Pancreas (tissue), 10 donors: ENCODE measurements at regions not wholly inside any gene's neighbourhood (a gene's known extent, or its start where the extent isn't known, plus 50 kb on each side); places are given as distances from the start of the nearest gene placed in this dataset.

Experiments used
- ATAC-seq, 4 donors: fragments of 200-7000 bp; cut with Tn5 transposase; one replicate each; pipeline versions ENCODE4 v1.8.0 to v1.9.1; 2020; ENCODE audit warnings: mild to moderate bottlenecking in 4 of 4, moderate library complexity in 4 of 4
- DNase-seq, 6 donors: peaks; one replicate each; pipeline ENCODE4 v3.0.0-alpha.2; 2020
- FAIRE-seq: peaks from 2 replicates; lab custom pipeline; 2012; peaks lifted over from hg19 to GRCh38; lab: Jason Lieb, UNC
- H3K27ac ChIP-seq, 4 donors: fragments of 200-600 bp; sonication (generic); 1 replicate in 3 of 4; 2 replicates in 1 of 4; pipeline versions ENCODE4 v1.5.0 to v1.8.0; 2020
- H3K27me3 ChIP-seq, 4 donors: fragments of 200-600 bp; one replicate each; pipeline ENCODE4 v1.8.0; 2021
- H3K36me3 ChIP-seq, 3 donors: fragments of 200-600 bp; sonication (generic) in 1 of 3; one replicate each; pipeline versions ENCODE4 v1.5.0 to v1.8.0; 2020 to 2021
- H3K4me1 ChIP-seq, 3 donors: fragments of 200-600 bp; one replicate each; pipeline ENCODE4 v1.8.0; 2021
- H3K4me3 ChIP-seq, 4 donors: fragments of 200-600 bp; sonication (generic) in 2 of 4; one replicate each; pipeline versions ENCODE4 v1.5.0 to v1.8.0; 2020 to 2021
- H3K9me3 ChIP-seq, 4 donors: fragments of 200-600 bp; one replicate each; pipeline ENCODE4 v1.8.0; 2021
- WGBS, 2 donors: extraction: QIAGEN DNeasy Blood & Tissue Kit; methylation state at CpG; one replicate each; pipeline ENCODE4 v1.1.7; 2013; 5-methylcytosine and 5-hydroxymethylcytosine counted together
- intact Hi-C, 3 donors: fragments of 100-400 bp; cut with DNase I; formaldehyde crosslinking; loops; one replicate each; pipeline versions ENCODE4 v1.11.1 to v1.14.2; 2022
- TF ChIP-seq, protein P1 (sequence below), 4 donors: fragments of 200-600 bp; sonication (generic) in 3 of 4; IDR thresholded peaks; one replicate each; pipeline versions ENCODE4 v1.5.0 to v1.8.0; 2021; ENCODE audit warnings: antibody characterized with exemption in 4 of 4
- donor health status: healthy with polysubstance abuse.
- donor health status: DM: no; HTN: no; CAD: no; lungs with moderate emphysema.
- donor health status: DM: no; HTN: no; CAD: no.
- donor health status: control.
- donor health status: control.
- donor health status: Bipolar disorder and iron deficiency.
- donor health status: DM: yes; HTN: yes; CAD: no.
- donor health status: DM: no; HTN: no; CAD: no.
- donor health status: DM: no; HTN: no; CAD: no.
- donor health status: DM: yes; HTN: yes; CAD: no.

DNA sequence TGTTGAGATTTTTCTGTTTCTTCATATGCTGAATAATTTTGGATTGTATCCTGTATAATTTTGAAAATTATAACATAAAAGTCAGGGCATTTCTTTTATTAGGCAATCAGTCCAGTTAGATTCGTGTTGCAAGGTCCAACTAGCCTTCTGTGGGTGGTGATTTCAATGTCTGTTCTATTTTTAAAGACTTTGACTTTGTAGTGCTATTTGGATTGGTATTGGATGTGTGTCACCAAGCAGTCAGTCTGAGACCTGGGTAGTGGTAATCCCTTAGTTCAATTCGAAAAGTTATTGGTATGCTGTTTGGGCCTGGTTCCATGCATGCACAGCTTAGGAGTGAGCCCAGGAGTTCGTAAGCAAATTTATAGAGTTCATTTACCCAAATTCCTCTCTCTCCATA lies 82.2 kb downstream of the EPDR1 start:
- no peak for ATAC-seq
- Histone ChIP-seq H3K27ac (no peak overlapping the region), H3K27me3 (no peaks in the 10 kb centered on the region), H3K36me3 (no peaks in the 10 kb centered on the region), H3K4me1 (no peaks in the 10 kb centered on the region), H3K9me3 (no peaks in the 10 kb centered on the region), H3K4me3 (no peak overlapping the region)
- no peak for FAIRE-seq
- intact Hi-C loops, result no loop called here
- TF ChIP-seq, protein P1, sequence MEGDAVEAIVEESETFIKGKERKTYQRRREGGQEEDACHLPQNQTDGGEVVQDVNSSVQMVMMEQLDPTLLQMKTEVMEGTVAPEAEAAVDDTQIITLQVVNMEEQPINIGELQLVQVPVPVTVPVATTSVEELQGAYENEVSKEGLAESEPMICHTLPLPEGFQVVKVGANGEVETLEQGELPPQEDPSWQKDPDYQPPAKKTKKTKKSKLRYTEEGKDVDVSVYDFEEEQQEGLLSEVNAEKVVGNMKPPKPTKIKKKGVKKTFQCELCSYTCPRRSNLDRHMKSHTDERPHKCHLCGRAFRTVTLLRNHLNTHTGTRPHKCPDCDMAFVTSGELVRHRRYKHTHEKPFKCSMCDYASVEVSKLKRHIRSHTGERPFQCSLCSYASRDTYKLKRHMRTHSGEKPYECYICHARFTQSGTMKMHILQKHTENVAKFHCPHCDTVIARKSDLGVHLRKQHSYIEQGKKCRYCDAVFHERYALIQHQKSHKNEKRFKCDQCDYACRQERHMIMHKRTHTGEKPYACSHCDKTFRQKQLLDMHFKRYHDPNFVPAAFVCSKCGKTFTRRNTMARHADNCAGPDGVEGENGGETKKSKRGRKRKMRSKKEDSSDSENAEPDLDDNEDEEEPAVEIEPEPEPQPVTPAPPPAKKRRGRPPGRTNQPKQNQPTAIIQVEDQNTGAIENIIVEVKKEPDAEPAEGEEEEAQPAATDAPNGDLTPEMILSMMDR (IDR thresholded peaks at IDR 0.05), result no peak
- DNase-seq, result no peak
- 65 to 74% methylated on average over 3 of the region's 3 CpGs for WGBS, 2 donors

DNA sequence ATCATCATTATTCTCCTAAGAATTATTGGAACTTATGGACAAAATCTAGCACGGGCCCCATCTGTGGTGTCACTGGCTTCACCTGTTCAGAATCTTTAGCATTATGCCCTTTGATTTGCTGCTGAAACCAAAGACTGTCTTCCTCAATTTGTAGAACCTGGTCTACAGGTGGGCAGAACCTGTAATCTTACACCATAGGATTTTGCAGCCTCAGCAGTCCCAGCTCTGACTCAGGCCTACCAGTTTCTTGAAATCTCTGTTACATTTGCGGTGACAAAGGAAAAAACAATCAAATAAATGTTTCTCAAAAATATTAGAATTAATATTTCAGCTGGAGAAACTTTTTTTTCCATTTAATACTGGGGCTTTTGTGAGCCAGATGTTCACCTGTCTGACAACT lies 86.1 kb downstream of the EPDR1 start:
- no peak overlapping the region for H3K27ac ChIP-seq
- H3K4me1 ChIP-seq, result no peaks in the 10 kb centered on the region
- WGBS, 2 donors, result 91 to 94% methylated on average over 2 of the region's 2 CpGs
- H3K36me3 ChIP-seq, result no peaks in the 10 kb centered on the region
- H3K4me3 ChIP-seq, result no peak overlapping the region
- DNase-seq (no peak), ATAC-seq (no peak), FAIRE-seq (no peak)
- no peaks in the 10 kb centered on the region for H3K27me3 ChIP-seq
- TF ChIP-seq, protein P1 (IDR thresholded peaks at IDR 0.05), result no peak
- H3K9me3 ChIP-seq, result no peaks in the 10 kb centered on the region
- intact Hi-C loops, result no loop called here

DNA sequence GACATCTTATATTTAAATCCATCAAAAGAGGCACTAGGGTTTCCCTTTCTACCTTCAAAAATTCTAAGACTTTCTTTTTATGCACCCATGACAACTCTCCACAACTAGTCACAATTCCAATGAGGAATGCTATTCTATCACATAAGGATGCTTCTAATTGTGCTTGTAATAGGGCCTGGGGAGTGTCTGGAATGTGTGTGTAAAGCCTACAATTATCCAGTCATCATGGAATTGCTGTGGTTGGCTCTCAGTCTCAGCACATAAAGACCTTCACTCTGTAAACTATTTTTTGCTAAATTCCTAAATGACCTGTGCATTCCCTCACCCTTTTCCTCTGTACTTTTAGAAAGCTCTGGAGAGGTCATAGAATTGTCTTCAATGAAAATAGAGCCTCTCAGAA lies 86.7 kb downstream of the EPDR1 start:
- TF ChIP-seq, protein P1 (IDR thresholded peaks at IDR 0.05), result no peak
- H3K4me1 ChIP-seq, result no peaks in the 10 kb centered on the region
- no peaks in the 10 kb centered on the region for H3K9me3 ChIP-seq
- H3K4me3 ChIP-seq, result no peak overlapping the region
- H3K27me3 ChIP-seq, result no peaks in the 10 kb centered on the region
- H3K36me3 ChIP-seq, result no peaks in the 10 kb centered on the region
- no peak overlapping the region for H3K27ac ChIP-seq
- no peak for DNase-seq
- intact Hi-C loops, result no loop called here
- no peak for FAIRE-seq
- ATAC-seq, result no peak

DNA sequence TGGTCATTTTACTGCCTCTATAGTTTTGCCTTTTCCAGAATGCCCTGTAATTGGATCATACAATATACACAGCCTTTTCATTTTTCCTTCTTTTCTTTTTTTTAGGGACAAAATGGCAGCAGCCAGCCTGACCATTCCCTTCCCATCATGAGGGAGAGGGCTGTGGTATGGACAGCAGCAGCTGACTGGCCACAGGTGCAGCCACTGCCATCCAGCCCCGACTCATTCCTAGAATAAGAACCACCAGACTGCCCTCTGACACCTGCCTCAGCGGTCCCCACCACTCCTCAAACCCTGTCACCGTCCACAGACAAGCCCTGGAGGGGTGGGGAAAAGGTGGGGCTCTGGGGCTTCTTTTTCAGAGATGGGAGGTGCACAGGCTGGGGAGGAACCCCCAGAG lies 92.8 kb downstream of the EPDR1 start:
- H3K4me3 ChIP-seq, result no peak overlapping the region
- TF ChIP-seq, protein P1 (IDR thresholded peaks at IDR 0.05), result no peak
- FAIRE-seq, result no peak
- no peaks in the 10 kb centered on the region for H3K27me3 ChIP-seq
- H3K36me3 ChIP-seq, result no peaks in the 10 kb centered on the region
- 78 to 83% methylated on average over 3 of the region's 3 CpGs for WGBS, 2 donors
- ATAC-seq, result no peak
- no peak overlapping the region for H3K27ac ChIP-seq
- no peaks in the 10 kb centered on the region for H3K4me1 ChIP-seq
- DNase-seq, result no peak
- H3K9me3 ChIP-seq, result no peaks in the 10 kb centered on the region
- intact Hi-C loops, result no loop called here

DNA sequence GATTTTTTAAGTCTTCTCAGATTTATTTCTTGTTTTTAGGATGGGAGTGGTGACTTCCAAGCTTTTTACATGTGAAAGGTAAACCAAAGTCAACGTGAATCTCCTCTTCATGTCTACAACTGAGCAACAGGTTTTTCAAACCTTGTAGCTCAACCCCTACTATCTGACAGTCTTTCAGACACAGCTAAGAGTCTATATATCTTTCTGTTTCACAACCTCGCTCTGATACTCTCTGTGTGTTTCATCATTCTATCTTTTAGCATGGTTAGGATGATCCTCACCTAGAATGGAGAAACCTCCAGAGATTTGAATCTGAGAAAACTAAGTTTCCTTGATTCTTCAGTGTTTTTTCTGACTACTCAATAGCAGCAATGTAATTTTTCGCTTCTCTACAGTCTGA lies 96.1 kb downstream of the EPDR1 start:
- ATAC-seq (no peak), DNase-seq (no peak), FAIRE-seq (no peak)
- H3K36me3 ChIP-seq, result no peaks in the 10 kb centered on the region
- H3K9me3 ChIP-seq, result no peaks in the 10 kb centered on the region
- H3K27me3 ChIP-seq, result no peaks in the 10 kb centered on the region
- no peak overlapping the region for H3K27ac ChIP-seq
- intact Hi-C loops, result no loop called here
- H3K4me1 ChIP-seq, result no peaks in the 10 kb centered on the region
- TF ChIP-seq, protein P1 (IDR thresholded peaks at IDR 0.05), result no peak
- WGBS, 2 donors, result 75 to 85% methylated on average over 3 of the region's 3 CpGs
- no peak overlapping the region for H3K4me3 ChIP-seq
